22Rv1 (cell line): ENCODE measurements at regions not wholly inside any gene's neighbourhood (a gene's known extent, or its start where the extent isn't known, plus 50 kb on each side); places are given as distances from the start of the nearest gene placed in this dataset.
"Not testable (repeated sequence)": the region's sequence is repeated elsewhere in the genome, so short reads cannot be mapped to it uniquely, and the experiment has no call there.

ENCODE experiments used
- H3K27ac ChIP-seq: fragments of 450-650 bp; 2 replicates; pipeline ENCODE4 v1.5.1; 2017
- ZFX ChIP-seq: fragments of 450-650 bp; IDR thresholded peaks from 2 replicates; pipeline ENCODE4 v1.6.1; 2017; ENCODE audit warnings: antibody characterized with exemption, borderline replicate concordance
- TF ChIP-seq, protein P1 (sequence below): fragments of 450-650 bp; IDR thresholded peaks from 2 replicates; pipeline ENCODE4 v1.5.1; 2017; ENCODE audit warnings: mild to moderate bottlenecking

DNA sequence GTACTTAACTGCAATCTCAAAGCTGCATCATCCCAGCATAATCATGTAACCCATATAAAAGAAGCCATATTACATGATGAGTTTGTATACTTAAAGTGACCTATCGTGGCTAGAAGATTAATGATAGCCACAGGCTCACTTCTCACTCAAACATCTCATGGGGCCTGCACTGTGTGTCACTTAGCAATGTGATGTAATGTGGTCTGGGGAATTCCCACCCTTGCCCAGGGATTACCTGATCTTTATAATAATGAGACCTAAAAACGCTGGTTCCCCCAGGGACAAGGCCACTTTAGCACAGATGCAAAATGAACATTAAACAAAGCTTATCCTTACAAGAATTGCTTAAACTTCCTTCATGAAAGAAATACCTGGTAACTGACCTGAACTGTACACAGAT is 427.1 kb upstream of the CNTNAP5 start:
- H3K27ac ChIP-seq = no peak overlapping the region
- TF ChIP-seq, protein P1, sequence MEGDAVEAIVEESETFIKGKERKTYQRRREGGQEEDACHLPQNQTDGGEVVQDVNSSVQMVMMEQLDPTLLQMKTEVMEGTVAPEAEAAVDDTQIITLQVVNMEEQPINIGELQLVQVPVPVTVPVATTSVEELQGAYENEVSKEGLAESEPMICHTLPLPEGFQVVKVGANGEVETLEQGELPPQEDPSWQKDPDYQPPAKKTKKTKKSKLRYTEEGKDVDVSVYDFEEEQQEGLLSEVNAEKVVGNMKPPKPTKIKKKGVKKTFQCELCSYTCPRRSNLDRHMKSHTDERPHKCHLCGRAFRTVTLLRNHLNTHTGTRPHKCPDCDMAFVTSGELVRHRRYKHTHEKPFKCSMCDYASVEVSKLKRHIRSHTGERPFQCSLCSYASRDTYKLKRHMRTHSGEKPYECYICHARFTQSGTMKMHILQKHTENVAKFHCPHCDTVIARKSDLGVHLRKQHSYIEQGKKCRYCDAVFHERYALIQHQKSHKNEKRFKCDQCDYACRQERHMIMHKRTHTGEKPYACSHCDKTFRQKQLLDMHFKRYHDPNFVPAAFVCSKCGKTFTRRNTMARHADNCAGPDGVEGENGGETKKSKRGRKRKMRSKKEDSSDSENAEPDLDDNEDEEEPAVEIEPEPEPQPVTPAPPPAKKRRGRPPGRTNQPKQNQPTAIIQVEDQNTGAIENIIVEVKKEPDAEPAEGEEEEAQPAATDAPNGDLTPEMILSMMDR = no peak
- TF ChIP-seq ZFX = no peak

DNA sequence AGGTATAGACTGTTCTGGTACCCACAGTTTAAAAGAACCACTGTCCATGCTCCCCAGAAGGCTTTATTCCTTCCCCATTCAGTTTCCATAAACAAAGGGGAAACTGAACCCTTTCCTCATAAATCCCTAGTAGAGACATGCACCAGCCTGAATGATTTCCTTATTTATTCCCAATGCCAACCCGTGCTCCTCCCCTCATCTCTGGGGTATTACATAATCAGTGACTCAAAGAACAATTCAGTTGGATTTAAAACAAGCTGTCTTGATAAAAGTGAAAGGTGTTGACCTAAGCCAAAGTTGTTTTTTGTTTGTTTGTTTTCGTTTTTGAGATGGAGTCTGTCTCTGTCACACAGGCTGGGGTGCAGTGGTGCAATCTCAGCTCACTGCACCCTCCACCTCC is 418.5 kb upstream of the CNTNAP5 start:
- no peak overlapping the region for H3K27ac ChIP-seq
- TF ChIP-seq ZFX = no peak
- TF ChIP-seq, protein P1 = no peak

DNA sequence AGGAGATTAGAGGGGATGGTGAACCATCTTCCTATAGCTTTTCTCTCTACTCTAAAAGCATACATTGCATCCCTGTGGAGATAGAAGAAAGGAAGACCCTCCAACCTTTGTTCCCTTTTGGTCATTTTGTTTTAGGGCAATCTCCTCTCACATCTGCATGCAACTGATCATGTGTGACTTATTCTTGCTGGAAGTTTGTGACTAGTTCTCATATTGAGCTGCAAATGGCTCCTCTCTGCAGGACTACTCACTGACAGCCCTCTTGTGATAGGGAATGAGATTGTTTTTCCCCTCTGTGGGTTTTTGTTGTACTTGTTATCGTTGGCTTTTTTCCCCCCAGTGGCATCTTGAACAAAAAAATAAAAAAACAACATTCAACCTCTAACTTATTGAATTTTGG is 416.0 kb upstream of the CNTNAP5 start:
- TF ChIP-seq, protein P1 = no peak
- no peak for TF ChIP-seq ZFX
- H3K27ac ChIP-seq = no peak overlapping the region

DNA sequence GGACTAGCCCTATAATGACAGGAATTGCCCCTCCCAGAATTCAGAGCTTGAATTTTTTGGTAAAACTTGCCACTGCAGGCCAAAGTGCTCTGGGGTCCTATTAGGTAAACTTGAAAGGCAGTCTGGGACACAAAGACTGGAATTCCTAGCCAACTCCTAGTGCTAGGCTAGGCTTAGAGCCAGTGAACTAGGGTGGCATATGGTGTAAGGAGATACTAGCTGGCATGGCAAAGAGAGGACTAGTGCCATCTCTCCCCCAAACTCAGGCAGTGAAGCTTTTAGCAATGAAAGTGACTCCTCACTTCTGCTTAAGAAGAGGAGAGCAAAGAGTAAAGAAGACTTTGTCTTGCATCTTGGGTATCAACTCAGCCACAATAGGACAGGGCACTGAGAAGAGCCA is 410.5 kb upstream of the CNTNAP5 start:
- TF ChIP-seq, protein P1 = no peak
- TF ChIP-seq ZFX = no peak

DNA sequence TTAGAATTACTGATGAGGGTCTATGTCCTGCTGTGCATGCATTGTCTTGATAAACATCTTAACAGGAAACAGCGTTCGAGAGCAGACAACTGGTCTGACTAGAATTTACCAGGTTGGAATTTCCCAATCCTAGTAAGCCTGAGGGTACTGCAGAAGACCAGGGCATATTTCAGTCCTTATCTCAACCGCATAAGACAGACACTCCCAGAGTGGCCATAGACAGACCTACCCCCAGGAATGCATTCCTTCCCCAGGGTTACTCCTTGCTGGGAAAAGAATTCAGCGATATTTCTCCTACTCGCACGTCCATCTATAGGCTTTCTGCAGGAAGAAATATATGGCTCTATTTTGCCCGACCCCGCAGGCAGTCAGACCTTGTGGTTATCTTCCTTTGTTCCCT is 406.4 kb upstream of the CNTNAP5 start:
- H3K27ac ChIP-seq = not testable (repeated sequence)

More for the DNA sequence above, 410.5 kb upstream of the CNTNAP5 start:
- no peak overlapping the region for H3K27ac ChIP-seq

DNA sequence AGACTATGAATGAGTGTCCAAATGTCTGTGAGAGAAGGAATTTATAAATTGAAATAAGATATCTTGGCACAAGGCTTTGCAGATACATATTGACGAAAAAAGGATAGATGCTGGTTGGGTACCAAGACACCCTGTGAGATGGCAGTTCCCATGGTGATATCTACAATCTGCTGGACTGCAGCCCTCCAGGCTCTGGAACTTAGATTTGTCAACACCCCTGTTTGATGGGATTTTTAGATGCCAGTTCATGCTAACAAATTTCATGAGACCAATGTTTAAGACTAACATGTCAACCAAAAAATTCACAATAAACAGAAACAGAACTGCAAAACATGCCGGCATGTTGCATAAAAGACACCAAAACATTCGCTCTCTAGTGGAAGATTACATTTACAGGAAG is 400.3 kb upstream of the CNTNAP5 start:
- H3K27ac ChIP-seq = no peak overlapping the region
- TF ChIP-seq, protein P1 = no peak
- TF ChIP-seq ZFX = no peak

DNA sequence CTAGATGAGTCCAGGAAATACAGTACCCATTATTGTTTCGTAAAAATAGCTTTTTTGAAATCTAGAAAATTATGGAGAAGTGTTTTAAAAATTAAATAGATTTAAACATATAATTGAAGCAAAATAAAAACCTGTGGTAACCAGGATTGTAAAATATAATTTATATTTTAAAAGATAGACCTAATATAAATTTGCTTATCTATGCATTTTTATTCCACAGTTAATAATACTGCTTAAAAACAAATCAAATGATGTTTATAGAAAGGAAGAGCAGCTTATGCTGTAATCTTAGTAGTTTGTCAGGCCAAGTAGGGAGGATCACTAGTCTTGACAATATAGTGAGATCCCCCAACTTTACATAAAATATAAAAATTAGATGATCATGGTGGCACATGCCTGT is 388.9 kb upstream of the CNTNAP5 start:
- TF ChIP-seq, protein P1 = no peak
- TF ChIP-seq ZFX = no peak
- H3K27ac ChIP-seq = no peak overlapping the region

DNA sequence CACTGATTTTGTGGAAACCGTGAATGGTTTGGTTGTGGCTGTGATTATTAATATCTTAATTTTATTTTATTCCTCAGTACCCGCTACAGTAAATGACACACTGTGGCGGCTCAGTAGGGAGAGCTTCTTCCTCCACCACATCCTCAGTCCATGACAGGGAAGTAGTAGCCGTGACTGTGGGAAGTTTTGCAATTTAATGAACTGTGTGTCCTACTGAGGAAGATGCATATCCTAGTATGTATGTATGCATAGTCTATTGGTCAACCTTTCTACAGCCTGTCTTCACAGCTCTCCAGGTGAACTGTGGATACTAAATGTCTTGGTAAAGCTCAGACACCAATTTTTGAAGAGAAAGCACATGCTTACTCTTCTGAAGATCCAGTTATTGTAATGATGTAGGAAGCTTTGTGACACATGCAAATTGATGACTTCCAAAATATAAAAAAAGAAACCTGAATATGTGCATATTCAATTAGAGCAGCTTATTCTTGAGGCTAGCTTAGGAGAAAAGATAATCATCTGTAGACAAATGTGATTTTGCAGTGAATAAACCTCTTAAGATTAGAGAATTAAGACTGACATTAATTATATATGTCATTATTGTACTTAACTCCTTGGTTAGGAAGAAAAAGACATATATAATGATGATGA is 384.3 kb upstream of the CNTNAP5 start:
- H3K27ac ChIP-seq = no peak overlapping the region
- TF ChIP-seq, protein P1 = no peak
- TF ChIP-seq ZFX = no peak
